NCI-H2227 (cell line): ENCODE measurements at regions not wholly inside any gene's neighbourhood (a gene's known extent, or its start where the extent isn't known, plus 50 kb on each side); places are given as distances from the start of the nearest gene placed in this dataset.
A peak's percentile ranks its signal among the peaks of the same experiment; 100 is the strongest.
"Not testable (repeated sequence)": the region's sequence is repeated elsewhere in the genome, so short reads cannot be mapped to it uniquely, and the experiment has no call there.

Source experiments
- DNase-seq: peaks from one replicate; lab custom pipeline; 2025; ENCODE audit not compliant: unreplicated experiment; lab: John Stamatoyannopoulos, UW

DNA sequence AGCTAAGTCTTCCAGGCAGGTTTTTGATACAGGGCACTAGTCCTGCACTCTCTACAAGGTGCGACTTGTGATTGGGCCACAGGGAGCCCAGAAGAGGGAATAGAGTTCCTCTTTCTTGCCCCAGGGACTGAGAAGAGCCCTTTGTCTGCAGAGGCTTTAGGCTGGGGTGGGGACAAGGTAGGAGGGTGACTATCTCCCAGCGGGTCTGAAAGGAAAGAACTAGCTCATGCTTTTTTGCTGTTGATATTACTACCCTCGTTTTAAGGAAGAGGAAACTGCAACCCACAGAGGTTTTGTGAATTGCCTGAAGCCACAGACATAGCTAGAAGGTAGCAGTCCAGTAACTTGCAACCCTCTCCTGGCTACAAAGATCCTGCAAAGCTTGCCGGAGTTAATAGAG is 615.2 kb downstream of the MATN1 start:
- DNase-seq, result no peak

DNA sequence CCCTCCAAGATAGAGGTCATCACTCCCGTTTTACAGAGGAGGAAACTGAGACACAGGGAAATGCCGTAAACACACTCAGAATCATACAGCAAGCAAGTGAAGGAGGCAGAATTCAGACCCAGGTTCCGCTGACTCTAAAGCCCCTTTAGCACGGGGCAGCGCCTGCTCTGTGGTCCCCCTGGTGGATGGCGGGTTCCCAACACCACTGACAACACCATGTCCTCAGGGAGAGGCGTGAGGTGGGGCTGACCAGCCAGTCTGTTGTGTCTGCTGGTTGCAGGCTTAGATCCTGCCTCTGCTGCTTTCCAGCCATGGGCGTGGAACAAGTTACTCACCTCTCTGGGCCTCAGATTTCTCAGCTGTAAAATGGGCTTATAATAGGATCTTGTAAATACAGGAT is 617.3 kb downstream of the MATN1 start:
- no peak for DNase-seq

DNA sequence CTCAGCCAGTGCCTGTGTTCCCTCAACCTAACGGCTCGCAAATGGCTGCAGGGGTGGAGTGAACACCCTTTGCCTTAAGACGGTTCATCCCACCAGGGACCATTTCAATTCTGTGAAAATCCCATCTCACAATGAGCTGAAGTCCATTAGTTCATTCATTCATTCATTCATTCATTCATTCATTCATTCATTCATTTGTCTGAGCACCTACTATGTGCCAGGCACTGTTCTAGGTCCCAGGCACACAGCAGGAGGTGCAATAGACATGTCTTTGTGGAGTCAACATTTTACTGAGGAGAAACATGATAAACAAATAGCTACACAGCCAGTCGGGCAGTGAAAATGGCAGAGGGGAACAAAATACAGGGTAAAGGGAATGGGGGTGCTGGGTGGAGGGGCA is 618.8 kb downstream of the MATN1 start:
- DNase-seq, result no peak

DNA sequence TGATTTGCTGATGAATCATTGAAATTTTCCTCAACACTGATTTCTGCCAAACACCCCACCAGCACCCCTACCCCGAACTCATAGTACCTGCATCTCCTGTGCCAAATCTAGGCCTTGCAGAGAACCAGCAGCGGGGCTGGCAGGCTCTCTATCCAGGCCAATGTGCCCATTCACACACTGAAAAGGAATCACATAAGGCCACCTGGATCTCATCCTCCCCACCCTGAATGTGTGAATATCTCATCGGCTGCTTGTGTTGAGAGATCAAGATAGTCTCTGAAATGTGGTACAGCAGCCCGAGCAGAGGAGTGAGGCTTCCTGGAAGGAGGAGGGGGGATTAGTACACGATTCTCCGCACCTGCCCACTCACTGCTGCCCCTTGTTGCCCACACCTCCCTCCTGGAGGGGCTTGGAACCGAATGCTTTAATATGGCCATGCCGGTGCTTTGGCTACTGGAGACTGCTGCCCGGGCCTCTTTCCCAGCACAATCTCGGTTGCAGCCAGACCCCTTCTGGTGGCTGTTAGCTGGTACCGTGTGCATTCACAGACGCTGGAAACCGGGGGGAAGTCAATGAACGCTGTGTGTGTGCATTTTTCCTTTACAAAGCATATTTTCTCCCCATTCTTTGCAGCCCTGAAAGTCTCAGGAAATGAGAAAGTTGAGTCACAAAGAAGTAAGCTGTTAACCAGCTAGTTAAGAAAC is 619.5 kb downstream of the MATN1 start:
- DNase-seq, result no peak

DNA sequence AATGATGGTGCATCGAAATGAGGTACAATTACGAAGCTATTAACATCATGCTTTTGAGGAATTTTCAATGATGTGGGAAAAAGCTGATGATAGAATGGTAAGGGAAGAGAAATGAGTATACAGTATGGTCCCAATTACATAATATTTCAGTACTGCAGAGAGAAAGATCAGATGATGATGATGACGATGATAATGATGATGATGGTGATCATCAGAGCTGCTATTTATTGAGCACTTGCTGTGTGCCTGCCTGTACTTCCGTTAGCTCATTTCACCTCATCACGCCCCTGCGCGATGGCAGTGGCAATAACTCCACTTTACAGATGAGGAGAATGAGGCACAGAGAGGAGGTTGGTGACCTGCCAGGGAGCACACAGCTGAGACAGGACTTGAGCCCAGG is 620.8 kb downstream of the MATN1 start:
- DNase-seq, result no peak

DNA sequence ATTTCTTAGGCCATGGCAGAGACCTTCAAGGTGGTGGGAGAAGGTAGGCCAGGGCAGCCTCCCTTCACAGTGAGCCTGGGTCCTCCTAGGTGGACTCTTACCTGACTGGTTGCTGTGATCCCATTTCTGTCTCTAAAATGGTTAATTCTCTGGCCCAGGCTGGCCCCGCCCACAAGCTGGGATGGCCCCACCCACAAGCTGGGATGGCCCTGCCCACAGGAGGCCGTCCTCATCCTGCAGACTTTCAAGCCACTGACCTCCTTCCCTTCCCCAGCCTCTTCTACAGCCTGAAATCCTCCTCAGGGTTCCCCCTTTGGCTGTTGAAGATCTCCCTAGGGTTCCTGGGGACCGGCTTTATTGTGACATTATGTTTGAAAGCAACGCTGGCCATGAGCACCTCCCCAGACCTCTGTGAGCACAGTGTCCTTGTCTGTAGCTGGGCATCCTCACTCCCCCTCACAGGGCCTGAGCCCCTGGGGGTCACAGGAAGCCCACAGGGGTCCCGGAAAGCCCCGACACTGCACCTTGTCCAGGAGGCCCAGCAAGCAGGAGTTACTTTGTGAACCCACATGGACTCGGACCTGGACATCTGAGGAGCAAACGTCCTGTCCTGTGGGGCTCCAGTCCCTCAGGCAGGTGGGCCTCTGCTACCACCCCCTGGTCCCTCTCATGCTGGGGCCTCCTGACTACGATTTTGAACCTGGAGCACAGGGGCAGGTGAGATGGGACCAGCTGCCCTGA is 621.7 kb downstream of the MATN1 start:
- no peak for DNase-seq

DNA sequence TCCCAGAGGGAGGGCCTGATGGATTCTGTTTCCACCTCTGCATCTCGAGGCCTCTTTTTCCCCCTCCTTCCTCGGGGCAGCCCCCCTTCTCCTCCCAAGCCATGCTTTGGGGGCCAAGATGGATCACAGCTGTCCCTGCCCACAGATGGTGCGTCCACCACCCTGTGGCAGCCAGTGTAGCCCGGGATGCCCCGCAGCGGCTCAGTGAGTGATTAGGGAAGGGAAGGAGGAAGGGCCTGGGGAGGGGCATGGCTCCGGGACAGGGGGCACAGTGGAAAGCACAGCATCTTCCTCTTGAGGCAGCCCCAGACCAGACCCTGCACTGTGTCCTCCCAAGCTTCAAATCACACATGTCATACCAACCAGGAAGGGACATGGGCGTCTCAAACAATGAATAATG is 622.4 kb downstream of the MATN1 start:
- no peak for DNase-seq

DNA sequence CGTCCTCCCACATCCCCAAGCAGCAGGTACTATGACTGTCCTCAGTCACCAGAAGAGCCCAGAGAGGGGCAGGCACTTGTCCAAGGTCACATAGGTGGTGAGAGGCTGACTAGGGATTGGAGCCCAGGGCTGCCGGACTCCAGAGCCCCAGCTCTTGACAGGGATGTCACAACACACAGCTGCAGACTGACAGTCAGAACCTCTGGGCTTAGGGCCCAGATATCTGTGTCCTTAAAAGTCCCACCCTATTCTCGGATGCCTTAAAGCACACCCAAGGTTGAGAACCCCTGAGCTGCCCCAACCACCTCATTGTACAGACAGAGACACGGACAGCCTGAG is 622.9 kb downstream of the MATN1 start:
- DNase-seq, result no peak

DNA sequence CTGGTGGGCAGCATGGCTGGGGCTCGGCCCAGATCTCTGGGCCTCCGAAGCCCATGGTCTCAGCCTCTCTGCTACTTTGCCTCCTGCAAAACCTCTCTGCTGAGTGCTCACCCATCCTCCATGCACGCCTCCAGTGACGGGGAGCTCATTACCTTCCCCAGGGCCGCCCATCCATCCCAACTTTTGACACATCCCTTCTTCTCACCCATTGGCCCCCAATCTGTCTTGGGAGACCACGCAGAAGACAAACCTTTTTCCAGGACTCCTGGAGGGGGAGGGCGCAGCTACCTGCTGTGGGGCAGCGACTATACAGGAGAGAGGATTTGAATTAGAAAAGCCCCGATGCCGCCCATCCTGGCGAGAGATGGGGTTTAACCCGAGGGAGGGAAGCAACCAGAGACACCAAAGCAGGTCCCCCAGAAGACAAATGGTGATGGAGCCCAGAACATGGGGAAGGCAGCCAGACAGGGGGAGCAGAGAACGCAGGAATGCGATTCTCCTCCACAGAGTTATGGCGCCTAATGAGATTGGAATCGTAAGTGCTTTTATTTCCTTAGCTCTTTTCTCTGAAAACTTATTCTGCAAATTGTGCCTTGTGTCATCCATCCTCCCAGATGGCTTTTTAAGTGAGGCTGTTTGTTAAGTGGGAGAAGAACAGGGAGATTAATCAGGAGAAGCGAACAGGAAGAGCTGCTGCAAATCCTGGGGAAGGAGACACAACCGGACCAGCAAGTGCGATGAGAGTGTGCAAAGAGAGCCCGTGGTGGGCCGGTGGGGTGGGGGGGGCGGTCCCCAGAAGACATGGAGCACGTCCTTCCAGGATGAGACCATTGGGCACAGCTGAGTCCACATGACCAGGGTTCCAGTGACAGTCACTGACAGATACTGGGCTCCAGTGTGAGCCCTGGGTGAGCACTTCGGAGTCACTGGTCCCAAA is 623.5 kb downstream of the MATN1 start:
- no peak for DNase-seq

DNA sequence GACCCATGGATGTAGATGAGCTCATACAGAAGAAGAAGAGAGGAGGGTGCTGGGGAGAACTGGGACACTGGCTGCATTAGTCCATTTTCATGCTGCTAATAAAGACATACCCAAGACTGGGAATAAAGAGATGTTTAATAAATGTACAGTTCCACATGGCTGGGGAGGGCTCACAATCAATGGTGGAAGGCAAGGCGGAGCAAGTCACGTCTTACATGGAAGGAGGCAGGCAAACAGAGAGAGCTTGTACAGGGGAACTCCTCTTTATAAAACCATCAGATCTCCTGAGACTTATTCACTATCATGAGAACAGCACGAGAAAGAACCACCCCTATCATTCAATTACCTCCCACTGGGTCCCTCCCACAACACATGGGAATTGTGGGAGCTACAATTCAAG is 625.5 kb downstream of the MATN1 start:
- not testable (repeated sequence) for DNase-seq

DNA sequence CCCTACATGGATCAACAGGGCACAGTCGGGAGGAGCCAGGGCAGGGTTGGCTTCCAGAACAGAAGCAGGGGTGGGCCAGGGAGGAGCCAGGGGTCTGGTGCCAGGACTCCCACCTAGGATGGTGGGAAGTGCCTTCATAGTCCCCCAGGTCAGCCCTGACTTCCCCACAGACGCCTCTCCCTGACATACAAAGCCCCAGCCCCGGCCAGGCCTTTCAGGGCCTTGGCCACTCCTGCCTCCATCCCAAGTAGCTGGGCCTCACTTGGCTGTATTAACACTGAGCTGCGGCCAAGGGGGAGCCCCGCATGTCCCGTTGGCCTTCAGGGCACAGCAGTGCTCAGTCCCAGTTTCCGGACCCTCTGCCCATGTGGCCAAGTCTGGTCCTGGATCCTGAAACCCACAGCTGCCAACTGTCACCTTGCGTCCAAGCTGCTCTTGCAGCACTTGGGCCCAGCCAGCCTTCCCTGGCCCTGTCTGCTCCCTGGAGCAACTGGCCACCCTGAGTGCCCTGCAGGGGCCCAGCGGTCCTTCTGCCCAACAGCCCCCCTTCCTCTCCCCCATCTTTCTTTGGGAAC is 627.8 kb downstream of the MATN1 start:
- DNase-seq, result no peak

DNA sequence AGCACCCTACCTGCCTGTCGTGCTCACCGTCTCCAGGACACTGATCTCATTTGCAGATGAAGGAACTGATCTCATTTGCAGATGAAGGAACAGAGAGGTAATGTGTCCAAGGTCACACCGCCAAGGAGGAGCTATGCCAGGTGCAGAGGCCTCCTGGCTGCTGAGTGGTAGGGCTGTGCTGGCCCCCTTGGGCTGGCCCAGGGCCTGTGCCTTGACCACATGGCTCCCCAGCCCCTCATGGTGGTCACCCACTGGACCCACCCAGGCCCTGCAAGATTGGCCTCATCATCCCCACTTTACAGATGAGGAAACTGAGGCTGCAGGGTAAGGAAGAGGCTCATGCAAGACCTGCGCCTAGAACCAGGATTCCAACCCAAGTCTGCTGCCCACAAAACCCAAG is 628.3 kb downstream of the MATN1 start:
- no peak for DNase-seq

DNA sequence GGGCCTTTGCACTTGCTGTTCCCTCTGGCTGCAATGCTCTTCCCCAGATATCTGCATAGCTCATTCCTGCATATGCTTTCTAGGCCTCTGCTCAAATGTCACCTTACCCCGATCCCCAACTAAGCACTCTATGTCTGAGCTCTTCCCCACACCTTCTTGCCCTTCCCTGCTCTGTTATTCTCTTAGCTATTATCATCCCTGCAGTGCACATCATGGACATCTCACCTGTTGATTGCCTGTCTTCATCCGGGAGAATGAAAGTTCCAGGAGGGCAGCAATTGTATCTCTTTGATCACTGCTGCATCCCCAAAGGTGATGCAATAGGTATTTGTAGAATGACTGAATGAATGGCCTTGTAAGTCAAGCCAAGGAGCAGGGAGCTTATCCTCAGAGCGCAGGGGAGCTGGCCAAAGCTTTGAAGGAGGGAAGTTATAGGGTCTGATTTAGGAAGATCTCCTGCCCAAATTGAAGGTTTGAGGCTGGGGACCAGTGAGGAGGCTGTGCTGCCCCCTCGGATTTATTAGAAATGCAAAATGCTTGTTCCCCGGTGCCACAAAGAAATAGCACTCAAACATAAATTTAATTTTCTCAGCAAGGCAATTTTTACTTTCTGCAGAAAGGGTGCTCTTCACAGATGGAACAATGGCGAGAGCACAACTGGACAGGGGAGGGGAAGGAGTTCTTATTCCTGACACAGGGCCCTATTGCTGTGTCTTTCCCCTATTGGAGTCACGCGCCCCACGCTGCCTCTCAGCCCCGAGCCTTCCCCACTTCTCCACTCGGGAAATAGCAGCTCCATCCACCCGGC is 631.1 kb downstream of the MATN1 start:
- DNase-seq, result no peak

DNA sequence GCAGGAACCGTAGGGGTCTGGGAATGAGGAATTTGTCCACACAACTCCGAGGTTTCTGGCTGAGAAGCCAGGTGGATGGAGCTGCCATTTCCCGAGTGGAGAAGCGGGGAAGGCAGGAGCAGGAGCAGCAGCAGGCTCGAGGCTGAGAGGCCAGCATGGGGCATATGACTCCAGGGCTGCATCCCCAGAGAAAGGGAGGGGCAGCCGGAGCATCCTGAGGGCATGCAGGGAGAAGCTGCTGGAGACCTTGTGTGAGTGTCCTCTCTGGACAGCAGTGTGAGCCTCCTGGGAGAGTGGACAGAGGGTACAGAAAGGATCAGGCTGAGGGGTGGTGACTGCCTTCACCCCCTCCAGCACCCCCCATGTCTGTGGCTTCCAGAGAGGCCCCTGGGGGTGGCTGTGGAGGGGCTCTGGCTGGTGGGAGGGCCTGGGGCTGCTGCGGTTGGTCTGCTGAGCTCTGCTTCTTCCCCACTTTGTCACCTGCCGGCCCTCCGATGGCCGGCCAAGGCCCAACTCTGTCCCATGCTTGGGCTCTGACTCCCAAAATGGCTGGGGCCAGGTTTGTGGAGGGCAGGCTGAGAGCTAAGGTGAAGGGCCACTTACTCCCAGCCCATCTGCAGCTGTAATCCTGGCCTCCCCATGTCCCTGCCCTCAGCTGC is 633.1 kb downstream of the MATN1 start:
- no peak for DNase-seq

DNA sequence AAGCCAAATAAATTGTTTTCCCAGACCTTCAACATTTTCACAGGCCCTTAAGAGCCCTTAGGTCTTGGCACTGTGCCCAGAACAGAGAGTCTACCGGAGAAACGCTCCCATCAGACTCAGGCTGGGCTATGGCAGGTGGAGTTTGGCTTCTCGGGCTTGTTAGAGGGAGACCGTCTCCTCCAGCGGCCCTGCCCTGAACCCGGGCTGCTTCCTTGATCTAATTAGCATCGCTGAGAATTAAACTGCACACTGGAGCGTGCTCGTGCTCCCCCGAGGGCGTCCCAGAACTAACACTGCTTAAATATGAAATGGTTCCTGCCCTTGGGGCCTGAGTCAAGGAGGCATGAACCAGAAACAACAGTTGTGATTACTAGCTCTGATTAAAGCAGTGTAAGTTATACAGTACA is 634.4 kb downstream of the MATN1 start:
- DNase-seq, result peak; percentile 96

DNA sequence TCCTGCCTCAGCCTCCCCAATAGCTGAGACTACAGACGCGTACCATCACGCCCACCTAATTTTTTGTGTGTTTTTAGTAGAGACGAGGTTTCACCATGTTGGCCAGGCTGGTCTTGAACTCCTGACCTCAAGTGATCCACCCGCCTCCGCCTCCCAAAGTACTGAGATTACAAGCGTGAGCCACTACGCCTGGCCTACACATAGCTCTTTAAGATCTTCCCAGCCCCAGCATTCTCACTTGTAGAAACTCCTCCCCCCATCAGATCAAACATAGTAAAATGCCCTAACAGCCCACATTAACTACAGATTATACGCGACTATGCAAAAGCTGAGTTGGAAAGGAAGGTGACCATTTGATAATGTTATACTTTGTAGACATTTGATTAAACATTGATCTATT is 634.8 kb downstream of the MATN1 start:
- no peak for DNase-seq

DNA sequence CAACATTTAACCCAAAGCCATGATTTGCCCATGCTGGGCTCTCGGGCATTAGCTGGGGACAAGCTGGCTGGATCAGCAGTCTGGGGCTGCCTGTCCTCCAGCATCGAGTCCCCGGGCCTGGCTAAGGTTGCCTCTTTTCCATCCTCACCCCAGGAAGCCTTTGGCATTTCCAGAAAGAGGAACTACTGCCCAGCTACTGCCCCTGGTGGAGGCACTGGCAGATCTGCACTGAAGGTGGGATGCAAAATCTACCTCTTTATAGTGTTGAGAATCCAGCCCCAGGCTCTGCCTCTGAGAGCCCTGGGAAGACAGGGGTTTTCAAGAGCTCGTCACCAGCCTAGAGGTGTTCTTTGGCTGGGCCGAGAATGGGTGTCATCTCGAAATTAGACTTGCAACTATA is 635.9 kb downstream of the MATN1 start:
- DNase-seq, result peak; percentile 44

DNA sequence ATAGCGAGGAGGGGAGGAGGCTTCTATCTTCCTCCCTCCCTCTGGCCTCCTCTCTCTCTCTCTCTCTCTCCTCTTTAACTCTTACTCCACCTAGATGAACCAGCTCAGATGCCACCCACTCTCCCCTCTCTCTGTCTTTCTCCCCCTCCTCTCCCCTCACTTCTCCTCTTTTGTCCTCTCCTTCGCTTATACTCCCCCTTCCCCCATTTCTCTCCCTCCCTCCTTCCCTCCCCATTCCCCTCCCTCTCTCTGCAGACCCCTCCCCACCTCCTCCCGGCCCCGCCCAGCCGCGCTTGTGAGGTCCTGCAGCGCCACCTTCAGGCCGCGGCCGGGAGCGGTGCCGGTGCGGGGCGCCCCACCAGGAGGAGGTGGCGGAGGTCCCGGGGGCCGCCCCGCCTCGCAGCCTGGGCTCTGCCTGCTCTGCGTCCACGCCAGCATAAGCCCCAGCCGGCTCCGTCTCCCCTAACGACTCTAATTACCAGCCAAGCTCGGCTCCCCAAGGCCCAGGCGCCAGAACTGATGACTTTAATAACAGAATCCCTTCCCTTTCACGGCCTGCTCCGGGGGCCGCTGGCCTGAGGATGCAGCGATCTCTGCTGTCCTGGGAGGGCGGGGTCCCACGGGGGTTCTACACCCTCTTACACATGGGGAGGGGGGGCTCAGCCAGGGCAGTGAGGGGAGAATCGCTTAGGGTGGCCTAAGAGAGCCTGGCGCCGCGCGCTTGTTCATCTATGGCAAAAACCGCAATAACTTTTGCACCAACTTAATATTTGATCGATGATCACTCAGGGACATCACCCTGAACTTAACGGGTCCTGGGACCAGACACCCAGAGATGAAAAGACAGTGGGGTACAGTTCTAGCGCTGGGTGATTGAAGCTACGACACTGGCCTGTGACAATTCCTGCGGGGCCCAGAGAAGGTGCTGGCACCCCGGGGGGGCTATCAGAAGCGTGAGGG is 637.3 kb downstream of the MATN1 start:
- peak; percentile 93 for DNase-seq
